Osteoblast (primary cell): ENCODE measurements at regions not wholly inside any gene's neighbourhood (a gene's known extent, or its start where the extent isn't known, plus 50 kb on each side); places are given as distances from the start of the nearest gene placed in this dataset.

Source experiments
- DNase-seq: peaks from one replicate; pipeline ENCODE4 v3.0.0; 2011; ENCODE audit warnings: low spot score, mixed read lengths; ENCODE audit not compliant: insufficient read length; ENCODE audit errors: missing footprints
- H2AFZ ChIP-seq: 2 replicates; pipeline ENCODE4 v1.6.0; 2011; ENCODE audit warnings: mild to moderate bottlenecking, low read length
- H3K27ac ChIP-seq: 2 replicates; pipeline ENCODE4 v1.5.1; 2011; ENCODE audit warnings: mild to moderate bottlenecking, low read depth, low read length, moderate library complexity
- H3K27me3 ChIP-seq: 2 replicates; pipeline ENCODE4 v1.6.0; 2012; ENCODE audit warnings: mild to moderate bottlenecking, control low read depth, inconsistent platforms, low read length, moderate library complexity; ENCODE audit not compliant: insufficient read depth
- H3K36me3 ChIP-seq: 2 replicates; pipeline ENCODE4 v1.5.1; 2011; ENCODE audit warnings: mild to moderate bottlenecking, low read length, control low read depth, moderate library complexity; ENCODE audit not compliant: insufficient read depth
- H3K4me1 ChIP-seq: 2 replicates; pipeline ENCODE4 v1.5.1; 2011; ENCODE audit warnings: mild to moderate bottlenecking, low read length, control low read depth, moderate library complexity; ENCODE audit not compliant: insufficient read depth
- H3K4me2 ChIP-seq: 2 replicates; pipeline ENCODE4 v1.6.0; 2011; ENCODE audit warnings: mild to moderate bottlenecking, low read length; ENCODE audit not compliant: insufficient read depth
- H3K4me3 ChIP-seq: fragments of 200-600 bp; sonication (generic); 3 replicates; pipeline ENCODE4 v1.5.1; 2012; ENCODE audit warnings: mild to moderate bottlenecking, low read length, inconsistent platforms; ENCODE audit not compliant: insufficient read depth
- H3K79me2 ChIP-seq: 2 replicates; pipeline ENCODE4 v1.6.0; 2012; ENCODE audit warnings: mild to moderate bottlenecking, low read length, control low read depth, inconsistent platforms; ENCODE audit not compliant: insufficient read depth
- H3K9me3 ChIP-seq: 2 replicates; pipeline ENCODE4 v1.5.1; 2011; ENCODE audit warnings: low read depth, low read length, control low read depth
- H4K20me1 ChIP-seq: 2 replicates; pipeline ENCODE4 v1.6.0; 2012; ENCODE audit warnings: mild to moderate bottlenecking, low read length, control low read depth; ENCODE audit not compliant: insufficient read depth
- TF ChIP-seq, protein P1 (sequence below): IDR thresholded peaks from 2 replicates; pipeline ENCODE4 v1.5.1; 2011; ENCODE audit warnings: mild to moderate bottlenecking, low read depth, low read length, moderate library complexity; ENCODE audit errors: extremely low read depth

DNA sequence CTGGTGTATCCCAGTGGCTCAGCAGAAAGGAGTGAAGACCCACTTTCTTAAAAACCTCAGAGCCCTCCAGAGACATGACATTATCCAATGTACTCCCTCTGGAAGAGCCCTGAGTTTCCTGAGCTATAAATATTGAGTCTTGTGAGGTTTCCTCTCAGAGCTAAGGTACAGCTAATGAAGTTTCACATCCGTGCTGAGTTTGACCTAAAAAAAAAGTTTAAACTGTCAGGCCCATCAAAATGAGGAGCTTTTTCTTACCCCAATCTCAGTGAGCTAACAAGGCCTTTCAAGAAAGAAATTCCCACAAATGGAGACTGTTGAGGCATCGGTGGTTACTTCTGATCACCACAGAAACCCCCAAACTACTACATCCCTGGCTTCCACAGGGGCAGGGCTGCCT, 65.4 kb upstream of the ST8SIA3 start:
- Histone ChIP-seq H3K4me2 (no peak overlapping the region), H3K9me3 (no peaks in the 10 kb centered on the region), H3K4me3 (no peak overlapping the region), H3K36me3 (no peaks in the 10 kb centered on the region), H3K4me1 (no peaks in the 10 kb centered on the region), H2AFZ (no peak overlapping the region), H3K79me2 (no peaks in the 10 kb centered on the region), H3K27ac (no peak overlapping the region), H4K20me1 (no peaks in the 10 kb centered on the region), H3K27me3 (no peaks in the 10 kb centered on the region)
- no peak for DNase-seq
- TF ChIP-seq, protein P1, sequence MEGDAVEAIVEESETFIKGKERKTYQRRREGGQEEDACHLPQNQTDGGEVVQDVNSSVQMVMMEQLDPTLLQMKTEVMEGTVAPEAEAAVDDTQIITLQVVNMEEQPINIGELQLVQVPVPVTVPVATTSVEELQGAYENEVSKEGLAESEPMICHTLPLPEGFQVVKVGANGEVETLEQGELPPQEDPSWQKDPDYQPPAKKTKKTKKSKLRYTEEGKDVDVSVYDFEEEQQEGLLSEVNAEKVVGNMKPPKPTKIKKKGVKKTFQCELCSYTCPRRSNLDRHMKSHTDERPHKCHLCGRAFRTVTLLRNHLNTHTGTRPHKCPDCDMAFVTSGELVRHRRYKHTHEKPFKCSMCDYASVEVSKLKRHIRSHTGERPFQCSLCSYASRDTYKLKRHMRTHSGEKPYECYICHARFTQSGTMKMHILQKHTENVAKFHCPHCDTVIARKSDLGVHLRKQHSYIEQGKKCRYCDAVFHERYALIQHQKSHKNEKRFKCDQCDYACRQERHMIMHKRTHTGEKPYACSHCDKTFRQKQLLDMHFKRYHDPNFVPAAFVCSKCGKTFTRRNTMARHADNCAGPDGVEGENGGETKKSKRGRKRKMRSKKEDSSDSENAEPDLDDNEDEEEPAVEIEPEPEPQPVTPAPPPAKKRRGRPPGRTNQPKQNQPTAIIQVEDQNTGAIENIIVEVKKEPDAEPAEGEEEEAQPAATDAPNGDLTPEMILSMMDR, result no peak

DNA sequence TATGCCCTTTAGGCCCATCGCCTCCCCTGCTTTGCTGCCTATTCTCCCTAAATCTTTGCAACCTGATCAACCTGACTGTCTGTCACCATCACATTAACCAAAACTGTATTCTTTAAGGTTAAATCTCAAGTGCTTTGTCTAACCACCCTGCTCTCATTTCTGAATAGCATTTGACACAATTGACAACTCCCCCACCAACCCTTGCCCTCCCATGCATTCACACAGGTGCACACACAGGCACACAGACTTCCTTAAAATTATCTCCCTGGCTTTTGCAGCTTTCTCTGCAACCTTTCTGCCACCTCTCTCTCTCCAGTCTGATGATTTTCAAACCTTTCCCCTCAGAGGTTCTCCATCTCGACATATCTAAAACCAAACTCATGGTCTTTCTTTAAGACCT, 64.6 kb upstream of the ST8SIA3 start:
- no peak overlapping the region for H3K4me2 ChIP-seq

DNA sequence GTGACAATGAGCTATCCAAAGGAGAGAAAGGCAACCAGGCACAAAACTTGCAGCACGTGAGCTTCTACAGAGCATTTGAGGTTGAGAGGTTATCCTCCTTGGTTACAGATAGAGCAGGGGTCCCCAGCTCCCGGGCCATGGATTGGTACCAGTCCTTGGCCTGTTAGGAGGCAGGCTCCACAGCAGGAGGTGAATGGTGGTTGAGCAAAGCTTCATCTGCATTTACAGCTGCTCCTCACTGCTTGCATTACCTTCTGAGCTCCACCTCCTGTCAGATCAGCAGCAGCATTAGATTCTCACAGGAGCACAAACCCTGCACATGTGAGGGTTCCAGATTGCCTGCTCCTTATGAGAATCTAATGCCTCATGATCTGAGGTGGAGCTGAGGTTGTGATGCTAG, 57.8 kb upstream of the ST8SIA3 start:
- Histone ChIP-seq H3K27ac (no peak overlapping the region), H3K4me1 (no peaks in the 10 kb centered on the region), H3K9me3 (no peaks in the 10 kb centered on the region)

More for the DNA sequence above, 64.6 kb upstream of the ST8SIA3 start:
- Histone ChIP-seq H3K9me3 (no peaks in the 10 kb centered on the region), H3K4me3 (no peak overlapping the region), H3K36me3 (no peaks in the 10 kb centered on the region), H3K79me2 (no peaks in the 10 kb centered on the region), H4K20me1 (no peaks in the 10 kb centered on the region), H3K27me3 (no peaks in the 10 kb centered on the region), H2AFZ (no peak overlapping the region), H3K27ac (no peak overlapping the region), H3K4me1 (no peaks in the 10 kb centered on the region)
- TF ChIP-seq, protein P1, result no peak
- DNase-seq, result no peak

DNA sequence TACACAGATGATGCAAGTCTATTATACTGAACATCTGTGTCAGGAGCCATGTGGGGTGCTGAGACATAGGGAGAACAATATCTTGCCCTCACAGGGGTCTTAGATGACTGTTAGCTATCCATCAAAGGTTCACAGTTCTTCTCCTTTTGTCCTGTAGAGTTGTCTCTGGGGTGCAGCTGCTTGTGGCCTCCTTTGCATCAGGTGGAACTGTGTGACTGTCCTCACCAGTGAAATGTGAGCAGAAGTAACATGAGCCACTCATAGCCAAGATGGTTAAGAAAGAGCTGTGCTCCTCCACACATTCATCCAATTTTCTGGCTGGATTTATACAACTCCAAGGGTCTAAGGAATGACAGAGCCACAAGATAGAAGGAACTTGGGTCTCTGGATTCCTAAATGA, 56.0 kb upstream of the ST8SIA3 start:
- TF ChIP-seq, protein P1, result no peak
- Histone ChIP-seq H3K79me2 (no peaks in the 10 kb centered on the region), H3K4me2 (no peak overlapping the region), H4K20me1 (no peaks in the 10 kb centered on the region), H3K4me3 (no peak overlapping the region), H3K27me3 (no peaks in the 10 kb centered on the region), H3K36me3 (no peaks in the 10 kb centered on the region), H3K27ac (no peak overlapping the region), H3K4me1 (no peaks in the 10 kb centered on the region), H3K9me3 (no peaks in the 10 kb centered on the region), H2AFZ (no peak overlapping the region)
- no peak for DNase-seq

More for the DNA sequence above, 57.8 kb upstream of the ST8SIA3 start:
- Histone ChIP-seq H2AFZ (no peak overlapping the region), H3K36me3 (no peaks in the 10 kb centered on the region), H3K79me2 (no peaks in the 10 kb centered on the region), H3K27me3 (no peaks in the 10 kb centered on the region), H4K20me1 (no peaks in the 10 kb centered on the region), H3K4me3 (no peak overlapping the region), H3K4me2 (no peak overlapping the region)
- no peak for DNase-seq
- TF ChIP-seq, protein P1, result no peak
